ENCODE measurements at regions not wholly inside any gene's neighbourhood (a gene's known extent, or its start where the extent isn't known, plus 50 kb on each side); places are given as distances from the start of the nearest gene placed in this dataset.

DNA sequence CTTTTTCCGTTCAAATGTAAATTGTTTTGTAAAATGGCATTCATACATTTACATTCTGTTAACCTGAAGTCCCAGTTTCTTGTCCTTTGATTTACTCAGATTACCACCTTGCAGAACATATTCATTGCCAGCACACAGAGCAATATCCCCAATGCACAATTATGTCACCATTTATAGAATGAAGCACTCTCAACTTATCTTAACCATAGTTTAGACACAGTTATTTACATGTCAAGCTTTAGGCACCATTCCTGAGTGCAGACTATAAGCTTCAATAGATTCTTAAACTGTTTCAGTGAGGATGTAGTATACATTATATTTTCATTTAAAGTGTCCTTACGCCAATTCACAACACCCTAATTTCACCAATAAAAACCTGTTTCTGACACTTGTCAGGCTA lies 1977.9 kb downstream of the SUCLG1 start:
- Histone ChIP-seq H3K27me3 (no peaks in the 10 kb centered on the region), H3K4me2 (no peak overlapping the region), H3K4me3 (no peak overlapping the region), H3K9me3 (ENCODE audit: low read depth) (no peaks in the 10 kb centered on the region), H4K20me1 (ENCODE audit: insufficient read depth, poor library complexity, severe bottlenecking) (no peaks in the 10 kb centered on the region), H3K27ac (no peak overlapping the region), H3K36me3 (replicated peaks; ENCODE audit: insufficient read depth, low read depth) (no peaks in the 10 kb centered on the region), H2AFZ (no peak overlapping the region), H3K4me1 (ENCODE audit: insufficient read depth) (no peaks in the 10 kb centered on the region), H3K79me2 (no peaks in the 10 kb centered on the region), H3K9me2 (replicated peaks; ENCODE audit: insufficient read depth) (no peaks in the 10 kb centered on the region)
- no peak for DNase-seq (ENCODE audit: low spot score)
- WGBS (ENCODE audit: low lambda C conversion rate, missing lambda C conversion rate) = 90% methylated on average over 2 of the region's 2 CpGs
- TF ChIP-seq CTCF (IDR thresholded peaks at IDR 0.05; ENCODE audit: poor library complexity) (no peak), EZH2 (IDR thresholded peaks at IDR 0.05; ENCODE audit: borderline replicate concordance) (no peak)

GRCh38 chr2:82478641-82479040 lies 1980.4 kb downstream of the SUCLG1 start:
- Histone ChIP-seq H3K4me2 (no peak overlapping the region), H3K9me2 (replicated peaks; ENCODE audit: insufficient read depth) (no peaks in the 10 kb centered on the region), H3K79me2 (no peaks in the 10 kb centered on the region), H3K27me3 (no peaks in the 10 kb centered on the region), H3K4me1 (ENCODE audit: insufficient read depth) (no peaks in the 10 kb centered on the region), H3K27ac (no peak overlapping the region), H2AFZ (no peak overlapping the region), H3K36me3 (replicated peaks; ENCODE audit: insufficient read depth, low read depth) (no peaks in the 10 kb centered on the region), H3K9me3 (ENCODE audit: low read depth) (no peaks in the 10 kb centered on the region), H3K4me3 (no peak overlapping the region), H4K20me1 (ENCODE audit: insufficient read depth, poor library complexity, severe bottlenecking) (no peaks in the 10 kb centered on the region)
- TF ChIP-seq EZH2 (IDR thresholded peaks at IDR 0.05; ENCODE audit: borderline replicate concordance) = no peak
- no peak for TF ChIP-seq CTCF (IDR thresholded peaks at IDR 0.05; ENCODE audit: poor library complexity)
- TF ChIP-seq EZH2phosphoT487 (IDR thresholded peaks at IDR 0.05; ENCODE audit: low read depth, severe bottlenecking, unreplicated experiment) = no peak
- WGBS (ENCODE audit: low lambda C conversion rate, missing lambda C conversion rate) = 76% methylated on average over 2 of the region's 2 CpGs
- no peak for DNase-seq (ENCODE audit: low spot score)

- Histone ChIP-seq H3K9me3 (ENCODE audit: low read depth) (no peaks in the 10 kb centered on the region), H3K27ac (no peak overlapping the region), H3K79me2 (no peaks in the 10 kb centered on the region), H3K4me3 (no peak overlapping the region), H3K4me2 (no peak overlapping the region), H4K20me1 (ENCODE audit: insufficient read depth, poor library complexity, severe bottlenecking) (no peaks in the 10 kb centered on the region), H3K27me3 (no peaks in the 10 kb centered on the region), H3K36me3 (replicated peaks; ENCODE audit: insufficient read depth, low read depth) (no peaks in the 10 kb centered on the region), H2AFZ (no peak overlapping the region), H3K9me2 (replicated peaks; ENCODE audit: insufficient read depth) (no peaks in the 10 kb centered on the region), H3K4me1 (ENCODE audit: insufficient read depth) (no peaks in the 10 kb centered on the region)
- WGBS (ENCODE audit: low lambda C conversion rate, missing lambda C conversion rate) = 82% methylated on average over 1 of the region's 1 CpG
- no peak for DNase-seq (ENCODE audit: low spot score)
- TF ChIP-seq CTCF (IDR thresholded peaks at IDR 0.05; ENCODE audit: poor library complexity) (no peak), EZH2phosphoT487 (IDR thresholded peaks at IDR 0.05; ENCODE audit: low read depth, severe bottlenecking, unreplicated experiment) (no peak), EZH2 (IDR thresholded peaks at IDR 0.05; ENCODE audit: borderline replicate concordance) (no peak)
Measured at GRCh38 chr2:82476094-82476493, 1983.0 kb downstream of the SUCLG1 start.

DNA sequence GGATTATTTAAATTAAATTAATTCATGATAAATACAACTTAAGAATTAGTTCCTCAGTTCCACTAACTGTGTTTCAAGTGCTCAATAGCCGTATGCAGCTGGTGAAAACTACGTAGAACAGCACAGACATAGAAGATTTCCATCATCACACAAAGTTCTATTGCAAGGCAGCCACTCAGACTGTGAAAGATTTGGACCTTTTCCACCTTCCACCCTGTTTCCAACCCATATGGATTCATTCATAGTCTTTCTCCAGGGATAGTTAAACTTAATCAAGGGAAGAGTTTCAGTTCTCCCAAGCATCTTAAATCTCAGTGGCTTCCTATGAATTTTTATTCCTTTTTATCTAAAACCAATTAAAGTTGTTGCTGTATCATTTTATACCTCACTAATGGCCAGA lies 2030.8 kb downstream of the SUCLG1 start:
- no peak for TF ChIP-seq CTCF (IDR thresholded peaks at IDR 0.05; ENCODE audit: poor library complexity)
- Histone ChIP-seq H4K20me1 (ENCODE audit: insufficient read depth, poor library complexity, severe bottlenecking) (no peaks in the 10 kb centered on the region), H3K36me3 (replicated peaks; ENCODE audit: insufficient read depth, low read depth) (no peaks in the 10 kb centered on the region), H3K9me3 (ENCODE audit: low read depth) (no peaks in the 10 kb centered on the region), H2AFZ (no peak overlapping the region), H3K27ac (no peak overlapping the region), H3K79me2 (no peaks in the 10 kb centered on the region), H3K4me3 (no peak overlapping the region), H3K4me2 (no peak overlapping the region), H3K9me2 (replicated peaks; ENCODE audit: insufficient read depth) (no peaks in the 10 kb centered on the region), H3K4me1 (ENCODE audit: insufficient read depth) (no peaks in the 10 kb centered on the region), H3K27me3 (no peaks in the 10 kb centered on the region)
- no peak for DNase-seq (ENCODE audit: low spot score)
- WGBS (ENCODE audit: low lambda C conversion rate, missing lambda C conversion rate) = 85% methylated on average over 2 of the region's 2 CpGs
